HepG2 (cell line): ENCODE measurements at regions not wholly inside any gene's neighbourhood (a gene's known extent, or its start where the extent isn't known, plus 50 kb on each side); places are given as distances from the start of the nearest gene placed in this dataset.

Experiments used
- ATAC-seq: fragments of 200-7000 bp; cut with Tn5 transposase; 3 replicates; pipeline ENCODE4 v1.9.1; 2020; ENCODE audit warnings: mild to moderate bottlenecking, moderate library complexity
- BruUV-seq: library from RNA; stranded (reverse); fragments of 400-500 nt; replicated peaks from 2 replicates; lab custom pipeline; 2021; lab: Mats Ljungman, UMichigan
- CTCF ChIA-PET: fragments of 300-600 bp; formaldehyde crosslinking; extraction: SDS; loops from one replicate; lab custom pipeline; 2021; ENCODE audit warnings: low total read pairs, inconsistent platforms, low intra/inter-chr PET ratio; lab: Yijun Ruan, JAX
- POLR2A ChIA-PET: fragments of 350-600 bp; sonication (Branson Sonifier 250); formaldehyde crosslinking; loops from one replicate; lab custom pipeline; 2020; ENCODE audit warnings: antibody characterized with exemption, inconsistent platforms; lab: Yijun Ruan, JAX
- DNase-seq: peaks from one replicate; pipeline ENCODE4 v3.0.0-alpha.2; 2015; ENCODE audit warnings: low spot score
- FAIRE-seq: peaks from 3 replicates; lab custom pipeline; 2011; peaks lifted over from hg19 to GRCh38; lab: Jason Lieb, UNC
- H2AFZ ChIP-seq: one replicate; pipeline ENCODE4 v1.6.1; 2011; ENCODE audit warnings: low read length, inconsistent platforms
- H3K27ac ChIP-seq: fragments of 300-600 bp; 3 replicates; pipeline ENCODE4 v1.8.0; 2011; ENCODE audit warnings: mixed run types, mild to moderate bottlenecking, mixed read lengths, low read length, inconsistent platforms; ENCODE audit not compliant: insufficient read depth; ENCODE audit errors: extremely low read length
- H3K27me3 ChIP-seq, 2 experiments: fragments of 200-600 bp in 1 of 2; 2 replicates in 1 of 2; 3 replicates in 1 of 2; pipeline versions ENCODE4 v1.6.0 to v1.8.0; 2011; ENCODE audit warnings: low read length in 2 of 2, mild to moderate bottlenecking in 2 of 2, moderate library complexity in 2 of 2, inconsistent platforms in 1 of 2; ENCODE audit not compliant: insufficient read depth in 2 of 2, control insufficient read depth in 1 of 2
- H3K36me3 ChIP-seq, 2 experiments: fragments of 200-600 bp in 1 of 2; replicated peaks in 1 of 2; 2 replicates in 1 of 2; 3 replicates in 1 of 2; pipeline versions ENCODE4 v1.5.1 to v1.8.0; 2011; ENCODE audit warnings: low read length in 2 of 2, inconsistent platforms in 1 of 2; ENCODE audit not compliant: insufficient read depth in 2 of 2, control insufficient read depth in 1 of 2
- H3K4me1 ChIP-seq: 2 replicates; pipeline ENCODE4 v1.5.1; 2012; ENCODE audit warnings: low read length, inconsistent platforms; ENCODE audit not compliant: insufficient read depth
- H3K4me2 ChIP-seq: 2 replicates; pipeline ENCODE4 v1.6.0; 2011; ENCODE audit warnings: low read depth, low read length, inconsistent platforms
- H3K4me3 ChIP-seq, 3 experiments: fragments of 200-600 bp in 1 of 3; sonication (generic), shearing (Covaris generic) in 1 of 3; replicated peaks in 1 of 3; 2 replicates each; pipeline ENCODE4 v1.5.1; 2011 to 2016; ENCODE audit warnings: low read length in 3 of 3, inconsistent platforms in 2 of 3, low read depth in 2 of 3, mild to moderate bottlenecking in 2 of 3, control low read depth in 1 of 3, mixed read lengths in 1 of 3; ENCODE audit not compliant: insufficient read depth in 1 of 3
- H3K79me2 ChIP-seq: one replicate; pipeline ENCODE4 v1.6.1; 2011; ENCODE audit warnings: low read length, inconsistent platforms; ENCODE audit not compliant: insufficient read depth
- H3K9ac ChIP-seq: 2 replicates; pipeline ENCODE4 v1.6.0; 2011; ENCODE audit warnings: mild to moderate bottlenecking, low read depth, low read length, inconsistent platforms; ENCODE audit not compliant: insufficient read depth
- H3K9me3 ChIP-seq: 2 replicates; pipeline ENCODE4 v1.5.1; 2012; ENCODE audit warnings: mild to moderate bottlenecking, low read length
- H4K20me1 ChIP-seq: 2 replicates; pipeline ENCODE4 v1.6.0; 2011; ENCODE audit warnings: inconsistent platforms, mild to moderate bottlenecking, low read length, moderate library complexity; ENCODE audit not compliant: insufficient read depth
- ATF6 ChIP-seq: sonication (generic); formaldehyde crosslinking; conservative IDR thresholded peaks from 2 replicates; pipeline ENCODE4 v1.4.0; 2020; ENCODE audit warnings: missing genetic modification reagents
- FOXA1 ChIP-seq, 2 experiments: fragments of 450-650 bp in 1 of 2; sonication (generic) in 1 of 2; formaldehyde crosslinking in 1 of 2; IDR thresholded peaks; 2 replicates each; pipeline versions ENCODE4 v1.4.0 to v1.6.1; 2016 to 2020; ENCODE audit warnings: missing genetic modification reagents in 1 of 2
- FOXK1 ChIP-seq: sonication (generic); formaldehyde crosslinking; IDR thresholded peaks from 2 replicates; pipeline ENCODE4 v1.4.0; 2020; ENCODE audit warnings: low read depth, missing genetic modification reagents, borderline replicate concordance
- GABPB1 ChIP-seq: IDR thresholded peaks from 2 replicates; pipeline ENCODE4 v1.6.1; 2016; ENCODE audit warnings: mild to moderate bottlenecking, missing genetic modification reagents, moderate library complexity, missing compliant biosample characterization
- LBX2 ChIP-seq: sonication (generic); formaldehyde crosslinking; IDR thresholded peaks from 2 replicates; pipeline ENCODE4 v1.5.0; 2020; ENCODE audit warnings: missing genetic modification reagents, mild to moderate bottlenecking, borderline replicate concordance
- MAX ChIP-seq: IDR thresholded peaks from 2 replicates; pipeline ENCODE4 v1.6.1; 2012; ENCODE audit warnings: inconsistent platforms
- PHF8 ChIP-seq: sonication (generic); formaldehyde crosslinking; IDR thresholded peaks from 2 replicates; pipeline ENCODE4 v1.5.0; 2020; ENCODE audit warnings: missing genetic modification reagents
- ZFP37 ChIP-seq: sonication (generic); formaldehyde crosslinking; IDR thresholded peaks from 2 replicates; pipeline ENCODE4 v1.4.0; 2020; ENCODE audit warnings: missing genetic modification reagents, borderline replicate concordance
- ZNF441 ChIP-seq: sonication (generic); formaldehyde crosslinking; IDR thresholded peaks from 2 replicates; pipeline ENCODE4 v1.7.0; 2021; ENCODE audit warnings: missing genetic modification reagents, borderline replicate concordance
- ZNF563 ChIP-seq: sonication (generic); formaldehyde crosslinking; IDR thresholded peaks from 2 replicates; pipeline ENCODE4 v1.8.0; 2022; ENCODE audit warnings: mild to moderate bottlenecking, moderate library complexity, missing genetic modification reagents
- ZNF792 ChIP-seq: IDR thresholded peaks from 2 replicates; pipeline ENCODE4 v1.6.1; 2016
- ZSCAN12 ChIP-seq: sonication (generic); formaldehyde crosslinking; IDR thresholded peaks from 2 replicates; pipeline ENCODE4 v1.9.0; 2021; ENCODE audit warnings: mild to moderate bottlenecking, missing genetic modification reagents
- WGBS: methylation state at CpG from one replicate; pipeline ENCODE4 v1.1.6; 2017; ENCODE audit warnings: low lambda C conversion rate; 5-methylcytosine and 5-hydroxymethylcytosine counted together
- in situ Hi-C: cut with HindIII; loops from 2 replicates; pipeline ENCODE4 v1.10.0; 2017; ENCODE audit warnings: low pct_unique_long_range_greater_than_20kb; ENCODE audit not compliant: extremely low pct_ligation_motif_present
- intact Hi-C: fragments of 100-400 bp; cut with micrococcal nuclease; formaldehyde crosslinking; loops from one replicate; pipeline ENCODE4 v1.10.0; 2022; ENCODE audit not compliant: unreplicated experiment

GRCh38 chr12:83198291-83199015 lies 511.7 kb downstream of the TMTC2 start:
- in situ Hi-C loops (no loop called here), intact Hi-C loops (no loop called here)
- Histone ChIP-seq H4K20me1 (no peaks in the 10 kb centered on the region), H2AFZ (no peak overlapping the region), H3K4me3 (no peak overlapping the region), H3K4me2 (no peak overlapping the region), H3K27ac (no peak overlapping the region), H3K4me1 (no peaks in the 10 kb centered on the region), H3K27me3 (no peaks in the 10 kb centered on the region), H3K79me2 (no peaks in the 10 kb centered on the region), H3K36me3 (no peaks in the 10 kb centered on the region), H3K9me3 (peaks cover 37% of the 10 kb centered on the region), H3K9ac (no peak overlapping the region)
- ChIA-PET CTCF (no interaction called here), POLR2A (no interaction called here)
- WGBS = 14% methylated on average over 3 of the region's 3 CpGs
- DNase-seq = no peak
- BruUV-seq = no TSS peak
- no peak for ATAC-seq
- TF ChIP-seq GABPB1 (CRISPR knock-in tag) (no peak), ATF6 (CRISPR knock-in tag) (no peak), LBX2 (CRISPR knock-in tag) (no peak), ZNF441 (no peak), FOXK1 (CRISPR knock-in tag) (no peak), ZNF563 (CRISPR knock-in tag) (no peak), ZSCAN12 (CRISPR knock-in tag) (no peak), MAX (no peak), FOXA1 (IDR thresholded peaks at IDR 0.05) (no peak), FOXA1 (CRISPR knock-in tag; IDR thresholded peaks at IDR 0.05) (no peak), ZNF792 (CRISPR knock-in tag) (no peak), ZFP37 (CRISPR knock-in tag) (no peak), PHF8 (CRISPR knock-in tag) (no peak)
- FAIRE-seq = no peak
